ENCODE measurements at regions not wholly inside any gene's neighbourhood (a gene's known extent, or its start where the extent isn't known, plus 50 kb on each side); places are given as distances from the start of the nearest gene placed in this dataset.

GRCh38 chr4:133713340-133713739 is 488.2 kb downstream of the PABPC4L start:
- TF ChIP-seq CTCF (IDR thresholded peaks at IDR 0.05; ENCODE audit: extremely low read depth, missing control alignments): no peak
- no peak for DNase-seq (ENCODE audit: low spot score)

- no peak for DNase-seq (ENCODE audit: low spot score)
These were observed 489.8 kb downstream of the PABPC4L start for GRCh38 chr4:133711817-133712216.

GRCh38 chr4:133694416-133694815 is 507.2 kb downstream of the PABPC4L start:
- TF ChIP-seq CTCF (IDR thresholded peaks at IDR 0.05; ENCODE audit: extremely low read depth, missing control alignments): no peak
- DNase-seq (ENCODE audit: low spot score): no peak

More at GRCh38 chr4:133711817-133712216, 489.8 kb downstream of the PABPC4L start:
- no peak for TF ChIP-seq CTCF (IDR thresholded peaks at IDR 0.05; ENCODE audit: extremely low read depth, missing control alignments)

DNA sequence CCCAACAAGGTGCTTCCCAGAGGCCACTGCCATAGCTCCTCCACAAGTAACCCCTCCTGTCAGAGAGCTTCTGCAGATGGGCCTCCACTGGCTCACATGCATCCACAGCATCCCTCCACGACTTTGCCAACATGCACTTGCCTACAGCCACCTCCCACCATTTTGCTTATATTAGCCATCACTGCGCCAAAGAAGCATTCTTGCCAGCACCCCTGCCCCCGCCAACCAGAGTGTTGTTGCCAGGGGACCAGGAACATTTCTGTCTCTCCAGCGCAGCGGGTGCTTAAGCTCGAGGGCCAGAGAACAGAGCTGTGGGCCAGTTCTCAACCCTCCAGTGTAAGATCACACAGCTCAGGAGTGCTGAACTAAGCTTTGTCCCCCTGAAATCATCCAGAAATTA is 517.6 kb downstream of the PABPC4L start:
- DNase-seq (ENCODE audit: low spot score): no peak
- no peak for TF ChIP-seq CTCF (IDR thresholded peaks at IDR 0.05; ENCODE audit: extremely low read depth, missing control alignments)

DNA sequence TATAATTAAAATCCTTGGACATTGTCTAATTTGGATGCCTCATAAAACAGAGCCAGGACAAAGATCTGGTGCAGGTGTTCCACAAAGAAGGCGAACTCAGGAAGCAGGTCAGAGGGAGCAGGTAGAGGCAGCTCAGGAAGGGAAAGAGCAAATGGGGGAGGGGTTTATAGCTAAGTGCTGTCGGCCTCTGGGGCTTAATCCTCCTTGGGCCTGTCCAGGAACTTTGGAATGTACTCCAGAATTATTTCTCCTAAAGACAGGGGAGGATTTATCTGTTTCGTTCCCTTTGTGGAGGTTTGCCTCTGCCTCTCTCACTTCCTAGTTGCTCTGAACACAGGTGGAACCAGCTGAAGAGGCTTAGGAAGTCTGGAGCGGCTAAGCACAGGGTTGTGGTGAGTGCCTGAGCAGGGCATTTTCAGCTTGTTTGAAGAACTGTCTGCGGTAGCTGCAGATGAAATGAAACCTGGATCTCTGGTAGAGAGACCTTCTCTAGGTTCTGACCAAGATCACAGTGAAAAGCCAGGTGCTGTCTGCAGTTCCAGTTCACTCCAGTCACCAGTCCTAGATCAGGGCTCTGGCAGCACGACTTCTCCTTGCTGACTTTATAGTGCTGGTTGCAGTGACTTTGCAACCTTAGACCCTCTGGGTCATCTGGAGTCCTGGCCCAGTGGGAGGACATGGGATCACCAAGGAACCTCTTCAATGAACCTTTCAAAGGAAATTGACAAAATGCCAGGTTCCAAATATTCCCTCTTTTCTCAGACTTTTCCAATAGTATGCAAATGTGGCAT is 519.2 kb downstream of the PCDH10 start:
- no peak for DNase-seq (ENCODE audit: low spot score)

GRCh38 chr4:133647206-133647605 is 498.1 kb downstream of the PCDH10 start:
- TF ChIP-seq CTCF (IDR thresholded peaks at IDR 0.05; ENCODE audit: extremely low read depth, missing control alignments): no peak
- DNase-seq (ENCODE audit: low spot score): no peak

More for the DNA sequence above, 519.2 kb downstream of the PCDH10 start:
- TF ChIP-seq CTCF (IDR thresholded peaks at IDR 0.05; ENCODE audit: extremely low read depth, missing control alignments): no peak

- DNase-seq (ENCODE audit: low spot score): no peak
These were observed 492.1 kb downstream of the PCDH10 start for GRCh38 chr4:133641191-133641590.

More at GRCh38 chr4:133641191-133641590, 492.1 kb downstream of the PCDH10 start:
- no peak for TF ChIP-seq CTCF (IDR thresholded peaks at IDR 0.05; ENCODE audit: extremely low read depth, missing control alignments)

Measured in GM20000 (cell line).